ENCODE measurements at regions not wholly inside any gene's neighbourhood (a gene's known extent, or its start where the extent isn't known, plus 50 kb on each side); places are given as distances from the start of the nearest gene placed in this dataset.

DNA sequence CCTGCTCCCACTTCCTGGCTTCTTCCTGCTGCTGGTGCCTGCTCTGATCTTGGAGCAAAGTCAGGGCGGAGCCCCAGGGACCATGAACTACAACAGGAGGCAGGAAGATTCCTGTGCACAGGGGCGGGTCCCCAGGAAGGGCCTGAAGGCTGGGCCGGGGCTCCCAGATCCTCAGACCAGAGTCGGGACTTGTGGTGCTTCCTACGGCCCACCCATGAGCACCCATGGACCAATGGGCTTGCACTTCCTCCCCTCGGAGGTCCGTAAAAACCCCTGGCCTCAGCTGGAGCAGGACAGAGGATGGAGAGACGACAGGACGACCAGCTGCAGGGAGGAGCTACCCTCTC is 1287.1 kb downstream of the TMEM121 start:
- TF ChIP-seq POLR2A (IDR thresholded peaks at IDR 0.05; ENCODE audit: low read depth, low read length): no peak
- no peak for TF ChIP-seq POLR2AphosphoS5 (IDR thresholded peaks at IDR 0.05; ENCODE audit: low read depth, low read length)
